Stimulated activated CD8-positive, alpha-beta memory T cell treated with anti-CD3 and anti-CD28 coated beads, Interleukin-12 subunit alpha, Interleukin-12 subunit beta, amount 100 ng/mL, for 4 hours (primary cell): ENCODE measurements at regions not wholly inside any gene's neighbourhood (a gene's known extent, or its start where the extent isn't known, plus 50 kb on each side); places are given as distances from the start of the nearest gene placed in this dataset.
"Not testable (repeated sequence)": the region's sequence is repeated elsewhere in the genome, so short reads cannot be mapped to it uniquely, and the experiment has no call there.

ENCODE experiments used
- DNase-seq: peaks from one replicate; pipeline ENCODE4 v3.0.0-alpha.2; 2020; ENCODE audit warnings: low read depth

DNA sequence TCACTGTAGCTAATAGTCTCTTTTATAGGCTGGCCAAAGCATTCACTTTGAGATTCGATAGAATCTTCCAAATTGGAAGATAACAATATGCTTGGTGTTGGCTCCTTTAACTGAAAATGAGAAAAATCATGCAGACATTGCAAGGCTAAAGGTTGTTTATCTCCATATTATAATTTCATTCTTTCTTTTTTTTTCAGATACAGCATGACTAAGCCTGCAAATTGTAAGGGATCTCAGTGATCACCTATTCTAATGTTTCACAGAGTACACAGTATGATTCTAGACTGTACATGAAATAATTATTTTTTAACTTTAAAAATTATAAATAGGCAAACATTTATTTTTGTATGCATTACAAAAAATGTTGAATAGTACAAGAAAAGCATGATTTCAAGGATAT is 451.7 kb upstream of the DDI1 start:
- DNase-seq, result no peak

DNA sequence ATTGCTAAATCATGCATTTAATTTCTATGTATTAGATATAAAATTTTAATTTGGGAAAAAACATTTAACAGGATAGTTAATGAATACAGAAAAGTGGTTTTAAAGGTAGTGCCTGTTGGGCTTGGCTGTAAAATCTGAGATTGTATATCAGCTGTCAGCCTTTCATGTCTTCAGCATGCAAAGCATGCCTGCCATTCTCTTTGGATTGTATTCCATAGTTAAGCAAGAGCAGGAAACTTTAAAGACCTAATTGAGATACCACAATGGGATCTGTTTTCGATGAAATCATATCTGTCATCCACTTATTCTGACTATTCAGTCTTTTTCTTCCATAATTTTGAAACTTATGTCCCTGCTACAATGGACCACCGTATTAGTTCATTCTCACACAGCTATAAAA is 451.0 kb upstream of the DDI1 start:
- no peak for DNase-seq

DNA sequence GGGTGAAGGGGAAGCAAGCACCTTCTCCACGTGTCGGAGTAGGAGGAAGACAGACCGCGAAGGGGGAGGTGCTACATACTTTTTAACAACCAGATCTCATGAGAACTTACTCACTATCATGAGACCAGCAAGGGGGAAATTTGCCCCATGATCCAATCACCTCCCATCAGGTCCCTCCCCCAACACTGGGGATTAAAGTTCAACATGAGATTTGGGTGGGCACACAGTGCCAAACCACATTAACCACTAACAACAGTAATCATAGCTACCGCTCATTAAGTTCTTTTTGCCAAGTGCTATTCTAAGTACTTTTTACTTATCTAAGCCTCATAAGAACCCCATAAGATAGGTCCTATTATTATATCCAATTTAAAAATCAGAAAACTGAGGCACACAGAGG is 450.5 kb upstream of the DDI1 start:
- no peak for DNase-seq

DNA sequence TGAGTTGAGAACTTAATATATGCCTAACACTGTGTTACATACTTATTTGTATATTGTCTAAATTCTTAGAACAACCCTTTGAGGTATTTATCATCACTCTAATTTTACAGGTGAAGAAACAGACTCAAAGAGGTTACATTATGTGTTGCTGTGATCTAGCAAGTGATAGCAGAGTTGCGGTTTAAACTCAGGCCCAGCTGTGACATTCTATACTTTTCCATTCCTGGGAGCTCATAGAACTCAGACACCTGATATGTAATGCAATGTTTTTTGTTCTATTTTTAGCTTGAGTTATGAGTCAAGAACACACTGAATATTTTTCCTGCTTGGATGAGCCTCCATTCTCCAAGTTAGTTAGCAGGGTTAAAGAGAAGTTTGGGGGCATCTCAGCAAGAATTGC is 449.7 kb upstream of the DDI1 start:
- no peak for DNase-seq

DNA sequence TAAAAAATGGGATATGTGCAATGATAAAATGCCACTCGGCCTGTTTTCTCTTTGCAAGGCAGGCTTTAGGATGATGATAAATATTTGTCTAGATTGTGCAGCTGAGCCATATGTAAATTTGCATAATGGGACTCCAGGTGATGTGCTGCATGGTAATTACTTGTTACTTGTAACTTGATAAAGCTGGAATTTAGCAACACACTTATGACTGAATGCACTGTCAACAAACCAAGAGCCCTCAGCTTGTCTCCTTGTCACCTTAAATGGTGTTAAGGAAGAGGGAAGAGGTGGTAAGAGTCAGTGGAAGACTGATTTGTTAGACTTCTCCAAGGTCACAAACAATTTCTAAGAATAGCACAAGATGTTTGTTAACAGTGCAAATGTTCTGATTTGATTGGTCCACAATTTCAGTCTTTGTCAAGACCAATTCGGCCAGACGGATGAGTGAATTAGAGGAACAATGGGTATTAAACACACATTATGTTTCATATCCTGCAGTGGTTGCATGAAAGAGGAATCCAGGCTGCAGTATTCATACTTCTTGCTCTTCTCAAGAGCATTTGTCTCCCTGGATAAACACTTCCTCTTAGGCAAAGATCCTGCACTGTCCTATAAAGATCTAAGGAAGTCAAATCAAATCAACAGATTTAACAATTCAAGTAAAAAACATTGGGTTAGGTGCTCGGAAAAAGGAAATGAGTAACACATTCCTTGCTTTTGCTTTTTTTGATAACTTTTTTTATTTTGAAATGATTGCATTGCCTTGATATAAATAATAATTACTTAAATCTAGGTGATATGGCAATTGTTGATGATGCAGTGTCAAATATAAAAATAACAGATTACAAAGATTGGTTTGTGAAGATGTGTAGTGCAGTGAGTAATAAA is 448.3 kb upstream of the DDI1 start:
- no peak for DNase-seq

DNA sequence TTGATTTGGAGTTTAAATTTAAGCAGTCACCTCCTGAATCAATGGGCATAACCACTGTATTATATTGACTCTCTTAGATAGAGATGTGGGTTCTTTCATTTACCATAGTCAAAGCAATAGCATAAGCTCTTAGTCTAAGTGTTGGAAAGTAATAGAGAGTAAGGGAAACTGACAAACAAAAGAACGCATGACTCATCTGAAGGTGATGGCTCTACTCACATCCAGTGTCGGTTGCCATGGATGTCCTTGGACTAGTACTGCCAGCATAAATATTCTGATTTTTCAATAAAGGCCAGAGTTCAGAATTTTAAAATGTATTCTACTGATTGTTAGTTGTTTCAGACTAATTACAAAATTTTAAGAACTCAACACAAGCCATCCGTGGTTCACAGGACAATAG is 444.9 kb upstream of the DDI1 start:
- no peak for DNase-seq

DNA sequence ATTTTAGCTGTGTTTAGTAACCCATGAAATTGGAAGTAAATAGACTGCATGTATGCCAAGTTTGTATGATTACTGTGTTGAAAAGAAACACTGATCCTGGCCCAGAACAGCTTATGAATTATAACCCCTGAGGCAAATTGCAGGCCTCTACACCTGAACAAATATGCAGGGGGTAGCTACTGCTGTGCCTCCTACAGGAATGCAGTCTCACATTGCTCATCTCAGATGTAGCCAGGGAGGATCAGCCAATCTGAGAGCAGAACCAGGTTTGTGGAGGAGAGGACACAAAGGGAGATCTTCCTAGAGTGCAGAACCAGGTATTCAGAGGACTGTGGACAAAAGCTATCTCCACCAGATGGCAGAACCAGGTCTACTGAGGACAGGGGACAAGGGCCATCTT is 442.2 kb upstream of the DDI1 start:
- DNase-seq, result no peak

DNA sequence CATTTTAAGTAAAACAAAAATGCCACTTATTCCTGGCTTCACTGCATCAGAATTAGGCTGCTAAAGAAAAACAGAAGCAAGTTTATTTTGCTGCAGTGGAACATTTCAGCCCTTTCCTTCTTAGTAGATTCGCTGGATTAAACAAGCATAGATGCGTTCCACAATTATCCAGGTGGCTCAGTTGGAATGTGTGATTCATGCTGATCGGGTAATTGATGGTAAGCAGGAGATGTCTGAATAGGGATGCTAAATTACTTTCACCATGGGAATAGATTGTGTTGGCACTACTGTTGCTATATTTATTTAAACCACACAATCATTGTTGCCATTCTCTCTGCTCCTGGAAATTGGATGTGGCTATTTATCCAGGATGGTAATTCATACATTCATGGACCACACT is 440.1 kb upstream of the DDI1 start:
- no peak for DNase-seq

DNA sequence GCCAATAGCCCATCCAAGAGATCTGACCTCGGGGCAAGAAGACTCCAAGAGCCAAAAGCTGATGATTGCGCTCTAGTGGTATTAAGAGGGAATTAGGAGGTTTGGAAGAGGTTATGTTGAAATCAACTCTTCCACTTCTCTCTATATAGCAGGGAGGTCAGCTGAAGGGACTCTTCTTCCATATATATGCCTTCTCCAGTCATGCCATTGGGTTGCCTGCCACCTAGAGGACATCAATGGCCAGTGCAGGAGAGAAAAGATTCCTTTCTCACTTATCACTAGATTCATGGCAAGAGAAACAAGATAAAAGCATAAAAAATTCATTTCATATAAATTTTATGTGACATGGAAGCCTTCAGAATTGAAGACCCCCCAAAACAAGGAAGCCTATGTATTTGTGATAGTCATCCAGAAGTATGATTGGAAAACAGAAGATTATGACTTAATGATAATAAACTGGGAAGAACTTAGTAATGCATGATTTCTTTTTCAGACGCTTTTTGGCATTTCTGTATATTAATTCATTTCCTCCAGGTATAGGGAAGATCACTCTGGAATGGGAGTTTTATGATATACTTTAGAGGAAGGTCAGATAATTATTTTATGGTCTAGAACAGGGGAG is 435.1 kb upstream of the DDI1 start:
- no peak for DNase-seq

DNA sequence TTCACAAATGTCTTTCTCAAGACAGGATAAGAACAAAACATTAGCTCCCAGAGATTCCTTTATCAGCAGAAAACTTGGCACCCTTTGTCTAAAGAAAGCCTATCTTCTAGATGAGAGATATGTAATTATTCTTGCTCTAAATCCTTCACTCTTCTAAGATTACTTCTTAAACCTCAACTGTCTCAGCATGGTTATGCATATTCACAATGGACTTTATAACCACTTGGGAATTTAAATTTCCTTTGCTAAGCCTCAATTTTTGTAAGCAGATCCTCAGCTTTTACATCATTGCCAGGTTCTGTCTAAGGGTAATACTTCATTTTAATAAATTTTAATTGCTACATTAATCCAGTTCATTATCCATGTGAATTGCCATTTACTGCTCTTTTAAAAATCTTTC is 433.6 kb upstream of the DDI1 start:
- no peak for DNase-seq

DNA sequence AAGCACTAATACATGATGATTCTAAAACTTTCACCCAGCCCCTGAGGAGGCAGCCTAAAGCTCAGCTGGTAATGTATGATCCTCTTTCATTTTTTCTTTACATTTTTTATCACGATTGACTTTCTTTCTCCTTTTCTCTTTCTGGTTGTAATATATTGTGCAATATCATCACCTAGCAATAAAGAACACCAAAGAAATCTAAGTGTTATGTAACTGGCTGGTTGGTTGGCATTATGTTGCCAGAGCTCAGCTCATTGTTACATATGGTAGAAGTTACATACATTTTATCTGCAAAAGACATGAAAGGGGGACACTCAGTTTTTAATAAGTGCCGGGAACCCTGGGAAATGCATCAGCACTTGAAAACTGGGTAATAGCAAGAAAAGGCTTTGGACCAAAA is 432.1 kb upstream of the DDI1 start:
- no peak for DNase-seq

DNA sequence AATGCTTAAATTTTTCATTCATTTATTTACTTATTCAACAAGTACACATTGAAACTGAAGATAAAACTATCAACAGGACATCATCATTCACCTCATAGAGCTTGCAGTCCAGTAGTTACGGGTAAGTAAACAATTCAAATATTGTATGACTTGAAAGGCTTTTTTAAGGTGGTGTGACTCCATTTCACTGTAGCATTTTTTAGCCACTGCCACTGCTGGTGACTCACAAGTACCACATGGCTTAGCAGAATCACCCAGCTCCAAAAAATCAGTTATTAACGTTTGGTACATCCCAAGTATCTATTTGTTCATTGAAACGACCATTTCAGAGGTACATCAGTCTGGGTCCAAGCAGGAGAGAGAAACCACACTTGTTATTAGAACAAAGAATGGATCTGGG is 427.9 kb upstream of the DDI1 start:
- no peak for DNase-seq

DNA sequence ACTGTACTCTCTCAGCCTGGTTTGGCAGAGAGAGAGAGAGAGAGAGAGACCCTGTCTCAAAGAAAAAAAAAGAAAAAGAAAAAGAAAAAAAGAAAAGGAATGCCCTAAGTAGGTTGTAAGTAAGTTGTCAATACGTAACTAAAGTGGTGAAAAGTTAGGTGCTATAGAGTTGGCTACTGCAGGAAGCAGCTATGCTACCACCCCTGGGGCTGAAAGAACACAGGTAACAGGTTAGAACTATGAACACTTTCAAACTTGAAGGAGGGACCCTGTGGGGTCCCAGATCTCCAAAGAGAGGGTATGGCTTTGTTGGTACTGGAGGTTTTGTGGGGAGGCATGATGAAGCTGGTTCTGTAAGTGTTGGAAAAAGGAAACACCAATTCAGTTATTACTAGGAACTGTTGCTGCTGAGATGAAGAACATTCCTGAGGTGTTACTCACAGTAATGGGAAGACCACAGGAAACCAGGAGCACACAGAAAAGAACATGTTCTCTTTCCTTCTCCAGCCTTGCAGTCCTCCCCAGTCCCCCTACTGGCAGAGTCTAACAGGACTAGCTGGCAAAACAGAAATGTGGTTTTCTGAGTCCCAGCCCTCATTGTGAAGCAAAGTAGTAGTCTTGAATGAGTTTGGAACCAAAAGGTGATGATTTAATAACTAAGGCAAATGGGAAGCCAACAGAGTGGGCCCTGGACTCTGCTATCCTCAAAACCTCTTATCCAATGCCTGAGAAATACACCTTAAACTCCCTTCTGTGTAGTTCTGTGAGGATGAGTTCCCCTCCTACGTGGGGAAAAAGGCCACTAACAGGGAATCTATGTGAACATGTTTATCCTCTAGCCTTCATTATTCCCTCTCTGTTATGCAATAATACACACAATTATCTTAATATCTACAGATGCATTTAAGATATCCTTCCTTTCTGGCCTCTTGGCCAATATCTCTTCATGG is 427.0 kb upstream of the DDI1 start:
- DNase-seq, result no peak

DNA sequence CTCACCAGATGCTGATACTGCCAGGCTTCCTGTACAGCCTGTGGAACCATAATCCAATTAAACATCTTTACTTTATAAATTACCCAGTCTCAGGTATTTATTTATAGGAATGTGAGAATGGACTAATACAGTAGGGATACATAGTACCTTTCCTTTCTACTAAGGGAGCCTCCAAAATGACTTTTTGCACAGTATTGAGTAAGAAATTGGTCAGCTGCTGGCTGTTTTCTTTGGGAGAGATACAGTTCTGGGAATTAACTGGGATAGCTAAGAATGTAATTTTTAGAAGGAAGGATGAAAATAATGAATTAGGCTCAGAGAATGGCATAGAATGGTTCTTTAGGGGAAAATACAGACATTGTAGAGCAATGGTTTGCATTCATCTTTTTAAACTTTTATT is 426.0 kb upstream of the DDI1 start:
- no peak for DNase-seq

DNA sequence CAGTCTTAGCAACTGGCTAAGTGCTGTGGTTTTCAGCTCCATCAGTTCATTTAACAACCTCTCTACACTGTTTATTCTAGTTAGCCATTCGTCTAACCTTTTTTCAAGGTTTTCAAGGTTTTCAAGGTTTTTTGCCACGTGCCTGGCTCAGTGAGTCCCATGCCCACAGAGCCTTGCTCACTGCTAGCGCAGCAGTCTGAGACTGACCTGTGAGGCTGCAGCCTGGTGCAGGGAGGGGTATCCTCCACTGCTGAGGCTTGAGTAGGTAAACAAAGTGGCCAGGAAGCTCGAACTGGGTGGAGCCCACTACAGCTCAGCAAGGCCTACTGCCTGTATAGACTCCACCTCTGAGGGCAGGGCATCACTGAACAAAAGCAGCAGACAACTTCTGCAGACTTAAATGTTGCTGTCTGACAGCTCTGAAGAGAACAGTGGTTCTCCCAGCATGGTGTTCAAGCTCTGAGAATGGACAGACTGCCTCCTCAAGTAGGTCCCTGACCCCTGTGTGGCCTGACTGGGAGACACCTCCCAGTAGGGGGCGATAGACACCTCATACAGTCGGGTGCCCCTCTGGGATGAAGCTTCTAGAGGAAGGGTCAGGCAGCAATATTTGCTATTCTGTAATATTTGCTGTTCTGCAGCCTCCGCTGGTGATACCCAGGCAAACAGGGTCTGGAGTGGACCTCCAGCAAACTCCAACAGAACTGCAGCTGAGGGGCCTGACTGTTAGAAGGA is 424.7 kb upstream of the DDI1 start:
- DNase-seq, result not testable (repeated sequence)

DNA sequence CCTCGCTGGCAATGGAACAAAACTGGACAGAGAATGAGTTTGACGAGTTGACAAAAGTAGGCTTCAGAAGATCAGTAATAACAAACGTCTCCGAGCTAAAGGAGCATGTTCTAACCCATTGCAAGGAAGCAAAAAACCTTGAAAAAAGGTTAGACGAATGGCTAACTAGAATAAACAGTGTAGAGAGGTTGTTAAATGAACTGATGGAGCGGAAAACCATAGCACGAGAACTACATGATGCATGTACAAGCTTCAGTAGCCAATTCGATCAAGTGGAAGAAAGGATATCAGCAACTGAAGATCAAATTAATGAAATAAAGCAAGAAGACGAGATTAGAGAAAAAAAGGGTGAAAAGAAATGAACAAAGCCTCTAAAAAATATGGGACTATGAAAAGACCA is 424.0 kb upstream of the DDI1 start:
- DNase-seq, result not testable (repeated sequence)

DNA sequence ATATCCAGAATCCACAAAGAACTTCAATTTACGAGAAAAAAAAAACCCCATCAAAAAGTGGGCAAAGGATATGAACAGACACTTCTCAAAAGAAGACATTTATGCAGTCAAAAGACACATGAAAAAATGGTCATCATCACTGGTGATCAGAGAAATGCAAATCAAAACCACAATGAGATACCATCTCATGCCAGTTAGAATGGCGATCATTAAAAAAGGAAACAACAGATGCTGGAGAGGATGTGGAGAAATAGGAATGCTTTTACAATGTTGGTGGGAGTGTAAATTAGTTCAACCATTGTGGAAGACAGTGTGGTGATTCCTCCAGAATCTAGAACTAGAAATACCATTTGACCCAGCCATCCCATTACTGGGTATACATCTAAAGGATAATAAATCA is 419.9 kb upstream of the DDI1 start:
- not testable (repeated sequence) for DNase-seq

DNA sequence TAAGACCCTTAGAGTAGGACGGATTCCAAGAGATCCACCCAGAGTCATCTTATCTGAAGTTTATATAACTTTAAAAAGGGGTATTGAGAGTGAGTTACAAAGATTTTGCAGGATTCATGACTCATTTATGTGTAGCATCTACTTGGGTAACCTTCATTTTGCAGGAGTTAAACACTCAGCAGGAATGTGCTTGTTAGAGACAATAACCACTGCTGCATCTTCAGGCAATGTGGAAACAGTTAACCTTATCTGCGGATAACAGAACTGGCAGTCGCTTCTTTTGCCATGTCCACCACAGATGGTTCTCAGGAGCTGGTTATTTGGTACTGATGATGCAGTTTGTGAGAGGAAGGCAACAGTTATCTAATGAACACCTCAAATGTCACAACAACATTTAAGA is 417.9 kb upstream of the DDI1 start:
- DNase-seq, result no peak

DNA sequence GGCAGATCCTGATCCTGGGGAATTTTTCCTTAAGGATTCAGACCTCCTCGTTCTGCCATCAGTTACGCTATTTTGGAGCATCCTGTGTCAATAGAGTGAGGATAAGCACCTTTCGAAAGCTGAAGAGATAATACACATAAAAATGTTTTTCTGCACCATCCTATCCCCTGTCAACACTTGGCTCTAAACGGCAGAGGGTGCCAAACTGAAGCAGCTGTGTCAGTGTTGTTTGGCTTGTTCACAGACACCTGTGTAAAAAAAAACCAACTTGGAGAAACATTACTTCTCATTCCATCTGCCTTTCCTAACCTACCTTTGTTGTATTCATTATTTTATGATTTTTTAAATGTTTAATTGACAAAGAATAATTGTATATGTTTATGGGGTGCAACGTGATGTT is 417.0 kb upstream of the DDI1 start:
- DNase-seq, result no peak

DNA sequence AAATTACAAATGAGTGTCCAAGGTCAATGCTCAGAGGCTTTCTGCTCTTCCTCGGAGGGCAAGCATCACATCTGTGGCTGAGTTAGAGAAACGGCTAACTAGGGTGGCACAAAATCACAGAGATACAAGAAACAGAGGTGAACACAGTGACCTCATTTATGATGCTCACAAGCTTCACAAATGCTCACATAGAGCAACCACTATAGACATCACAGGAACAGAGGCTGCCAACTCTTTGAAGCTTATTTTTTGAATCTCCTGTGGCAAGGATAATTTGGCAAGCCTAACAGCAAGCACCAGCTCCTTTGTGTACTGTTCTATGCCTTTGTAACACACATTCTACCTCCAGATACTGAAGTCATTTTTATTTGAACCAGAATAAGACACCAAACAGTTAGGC is 416.5 kb upstream of the DDI1 start:
- DNase-seq, result no peak

DNA sequence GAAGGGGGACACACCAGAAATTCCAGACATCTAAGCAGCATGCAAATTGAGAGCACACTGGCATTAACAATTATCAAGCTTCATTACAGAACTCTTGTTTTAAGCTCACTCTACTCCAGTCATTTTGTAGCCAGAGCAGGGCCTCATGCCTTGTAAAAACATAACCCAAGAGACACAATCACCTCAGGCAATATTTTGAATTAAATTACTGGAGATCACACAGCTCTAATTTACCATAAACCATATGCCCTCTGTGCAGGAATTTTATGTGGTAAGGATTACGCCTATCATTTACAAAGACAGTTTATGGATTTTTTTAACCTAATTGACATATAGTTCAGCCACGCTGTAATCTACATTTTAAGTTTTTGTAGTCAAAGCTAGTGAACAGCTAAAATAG is 414.1 kb upstream of the DDI1 start:
- no peak for DNase-seq

DNA sequence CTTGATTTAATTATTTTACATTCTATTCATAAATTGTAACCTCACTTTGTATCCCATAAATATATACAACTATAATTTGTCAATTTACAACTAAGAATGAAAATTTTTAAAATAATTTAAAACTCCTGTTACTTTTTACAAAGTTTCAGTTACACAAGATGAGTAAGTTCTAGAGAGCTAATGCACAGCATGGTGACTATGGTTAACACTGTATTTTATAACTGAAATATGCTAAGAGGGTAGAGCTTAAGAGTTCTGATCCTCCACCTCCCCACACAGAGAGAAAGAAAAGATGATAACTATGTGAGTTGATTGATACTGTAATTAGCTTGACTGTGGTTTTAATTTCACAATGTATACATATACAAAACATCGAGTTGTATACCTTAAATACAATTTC is 412.5 kb upstream of the DDI1 start:
- DNase-seq, result no peak
